ENCODE measurements at regions not wholly inside any gene's neighbourhood (a gene's known extent, or its start where the extent isn't known, plus 50 kb on each side); places are given as distances from the start of the nearest gene placed in this dataset.

DNA sequence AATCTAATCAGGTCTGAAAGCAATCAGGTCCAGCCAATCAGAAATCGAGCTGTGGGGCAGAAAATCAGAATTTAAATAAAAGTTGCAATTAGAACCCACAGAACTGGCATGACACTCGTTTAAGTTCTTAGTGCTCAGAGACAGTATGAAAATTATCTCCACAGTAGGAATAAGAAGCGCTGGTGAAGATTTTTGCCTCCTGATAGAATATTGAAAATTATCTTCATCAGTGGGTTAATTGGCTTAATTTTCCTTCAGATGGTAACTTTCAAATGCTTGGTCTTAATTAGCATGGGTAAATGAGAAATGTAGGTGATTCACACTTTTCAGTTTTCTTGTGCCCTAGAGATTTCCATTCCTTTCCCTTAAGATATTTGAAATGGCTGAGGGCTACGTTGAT is 109.1 kb upstream of the MDFIC2 start:
- TF ChIP-seq POLR2A (IDR thresholded peaks at IDR 0.05; ENCODE audit: low read length) (no peak), CTCF (IDR thresholded peaks at IDR 0.05) (no peak), CHD2 (IDR thresholded peaks at IDR 0.05; ENCODE audit: low read length, partially characterized antibody) (no peak), ZSCAN20 (CRISPR knock-in tag; IDR thresholded peaks at IDR 0.05) (no peak), GATA3 (IDR thresholded peaks at IDR 0.05; ENCODE audit: borderline replicate concordance) (no peak), REST (IDR thresholded peaks at IDR 0.05) (no peak), JUNB (IDR thresholded peaks at IDR 0.05) (no peak), MAZ (IDR thresholded peaks at IDR 0.05; ENCODE audit: borderline replicate concordance, low read depth, low read length) (no peak), MAX (IDR thresholded peaks at IDR 0.05) (no peak), USF2 (IDR thresholded peaks at IDR 0.05) (no peak), CEBPB (IDR thresholded peaks at IDR 0.05) (no peak)

Data from A549 (cell line).